Hematopoietic multipotent progenitor cell (in vitro differentiated cells): ENCODE measurements at regions not wholly inside any gene's neighbourhood (a gene's known extent, or its start where the extent isn't known, plus 50 kb on each side); places are given as distances from the start of the nearest gene placed in this dataset.
"Not testable (repeated sequence)": the region's sequence is repeated elsewhere in the genome, so short reads cannot be mapped to it uniquely, and the experiment has no call there.

Experiments
- DNase-seq, 3 donors: peaks; one replicate each; pipeline ENCODE4 v3.0.0-alpha.2; 2011 to 2015; ENCODE audit warnings: low read depth in 2 of 3, low spot score in 2 of 3

GRCh38 chr21:13935396-13936032, 275.2 kb downstream of the LIPI start:
- not testable (repeated sequence) for DNase-seq

DNA sequence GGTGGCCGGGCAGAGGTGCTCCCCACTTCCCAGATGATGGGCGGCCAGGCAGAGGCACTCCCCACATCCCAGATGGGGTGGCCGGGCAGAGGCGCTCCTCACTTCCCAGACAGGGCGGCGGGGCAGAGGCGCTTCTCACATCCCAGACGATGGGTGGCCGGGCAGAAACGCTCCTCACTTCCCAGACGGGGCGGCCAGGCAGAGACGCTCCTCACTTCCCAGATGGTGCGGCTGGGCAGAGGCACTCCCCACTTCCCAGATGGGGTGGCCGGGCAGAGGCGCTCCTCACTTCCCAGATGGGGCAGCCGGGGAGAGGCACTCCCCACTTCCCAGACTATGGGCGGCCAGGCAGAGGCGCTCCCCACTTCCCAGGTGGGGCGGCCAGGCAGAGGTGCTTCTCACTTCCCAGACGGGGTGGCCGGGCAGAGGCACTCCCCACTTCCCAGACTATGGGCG, 275.8 kb downstream of the LIPI start:
- not testable (repeated sequence) for DNase-seq

DNA sequence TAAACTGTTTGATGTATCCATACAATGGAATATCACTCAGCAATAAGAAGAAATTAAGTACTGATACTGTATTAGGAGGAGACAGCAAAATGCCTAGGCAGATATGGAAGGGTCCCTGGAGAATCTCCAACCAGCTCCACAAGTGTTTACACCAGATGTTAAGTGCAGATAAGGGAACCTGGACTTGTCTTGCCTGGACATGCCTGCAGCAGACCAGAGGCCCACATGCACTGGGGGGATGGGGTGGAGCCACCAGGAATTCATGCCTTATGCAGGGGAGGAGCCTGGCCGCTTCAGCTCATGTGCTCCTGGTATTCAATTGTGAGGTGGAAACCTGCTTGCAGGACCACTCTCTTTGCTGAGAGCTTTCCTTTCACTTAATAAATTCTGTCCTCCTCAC, 287.6 kb downstream of the LIPI start:
- not testable (repeated sequence) for DNase-seq

DNA sequence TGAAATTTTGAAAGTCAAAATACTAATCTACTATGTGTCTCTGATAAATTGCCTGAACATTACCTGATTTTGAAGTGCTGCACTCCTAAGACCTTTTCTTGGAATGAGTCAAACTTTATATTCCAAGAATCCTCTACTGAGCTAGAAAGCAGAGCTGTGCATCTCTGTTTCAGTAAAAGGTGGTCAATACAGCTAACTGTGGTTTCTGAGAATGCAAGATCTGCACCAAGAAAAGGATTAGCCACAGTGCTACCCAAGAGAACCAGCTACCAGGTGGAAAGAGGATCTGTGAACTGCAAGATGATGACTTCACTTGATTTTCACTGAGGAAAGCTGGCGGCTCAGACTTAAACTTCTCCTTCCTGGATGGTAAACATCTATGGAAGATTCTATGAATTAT, 289.3 kb downstream of the LIPI start:
- DNase-seq = not testable (repeated sequence)

DNA sequence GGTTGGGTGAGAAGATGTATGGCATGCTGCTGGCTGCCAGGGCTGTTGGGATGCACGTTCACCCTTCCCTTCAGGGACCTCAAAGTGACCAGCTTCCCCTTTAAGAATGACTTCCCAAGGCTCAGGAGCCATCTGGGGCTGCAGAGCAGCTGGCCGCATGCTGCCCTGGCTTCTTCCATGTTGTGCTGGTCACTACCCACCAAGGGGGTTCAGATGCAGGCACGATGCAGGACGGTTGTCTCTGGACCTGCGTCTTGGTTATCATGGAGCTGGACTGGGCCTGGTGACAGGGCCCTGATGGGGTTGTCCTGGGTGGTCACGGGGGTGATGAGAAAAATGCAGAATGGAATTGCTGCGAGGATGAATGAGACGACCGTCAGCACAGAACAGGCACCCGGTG, 297.8 kb downstream of the POTED start:
- not testable (repeated sequence) for DNase-seq

DNA sequence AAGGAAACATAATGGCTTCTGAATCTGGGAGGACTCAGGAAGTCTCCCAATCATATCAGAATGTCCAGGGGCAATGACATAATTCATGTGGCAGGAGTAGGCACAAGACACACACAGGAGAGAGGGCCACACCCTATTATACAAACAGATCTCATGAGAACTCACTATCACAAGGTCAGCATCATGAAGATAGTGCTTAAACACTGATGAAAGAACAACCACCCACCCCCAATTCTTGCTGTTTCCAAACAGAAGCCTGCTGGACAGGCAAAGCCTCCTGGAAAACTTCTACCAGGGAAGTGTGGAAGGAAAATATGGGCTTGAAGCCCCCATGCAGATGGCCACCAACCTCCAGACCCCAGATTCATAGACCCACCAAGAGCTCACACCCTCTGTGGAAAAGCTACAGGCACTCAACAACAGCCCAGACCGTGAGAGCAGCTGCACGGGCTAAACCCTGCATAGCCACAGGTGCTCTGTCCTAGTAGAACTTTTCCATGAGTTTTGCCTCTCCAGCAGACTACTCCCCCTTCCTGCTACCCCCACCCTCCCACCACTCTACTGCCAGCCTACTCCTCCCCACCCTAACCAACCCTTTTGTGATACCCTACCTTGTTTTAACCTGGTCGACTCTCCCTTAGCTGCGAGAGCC, 287.1 kb downstream of the POTED start:
- not testable (repeated sequence) for DNase-seq

- not testable (repeated sequence) for DNase-seq
These were observed 284.0 kb downstream of the POTED start for GRCh38 chr21:13893617-13894016.

DNA sequence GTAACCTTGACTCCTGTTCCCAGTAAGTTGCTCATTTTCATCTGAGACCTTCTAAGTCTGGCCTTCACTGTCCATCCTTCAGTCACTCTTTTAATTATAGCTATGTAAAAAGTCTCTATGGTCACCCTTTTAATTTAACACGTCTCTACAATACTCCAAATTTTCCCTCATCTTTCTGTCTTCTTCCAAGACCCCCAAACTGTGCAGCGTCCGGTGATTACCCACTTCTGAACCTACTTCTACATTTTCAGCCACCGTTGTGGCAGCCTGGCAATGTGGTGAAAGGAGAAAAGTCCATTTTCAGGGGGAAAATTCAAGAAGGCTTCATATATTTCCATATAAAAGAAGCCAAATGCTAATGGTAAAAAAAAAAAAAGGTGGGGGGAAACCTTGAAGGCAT, 283.4 kb downstream of the POTED start:
- DNase-seq = not testable (repeated sequence)

DNA sequence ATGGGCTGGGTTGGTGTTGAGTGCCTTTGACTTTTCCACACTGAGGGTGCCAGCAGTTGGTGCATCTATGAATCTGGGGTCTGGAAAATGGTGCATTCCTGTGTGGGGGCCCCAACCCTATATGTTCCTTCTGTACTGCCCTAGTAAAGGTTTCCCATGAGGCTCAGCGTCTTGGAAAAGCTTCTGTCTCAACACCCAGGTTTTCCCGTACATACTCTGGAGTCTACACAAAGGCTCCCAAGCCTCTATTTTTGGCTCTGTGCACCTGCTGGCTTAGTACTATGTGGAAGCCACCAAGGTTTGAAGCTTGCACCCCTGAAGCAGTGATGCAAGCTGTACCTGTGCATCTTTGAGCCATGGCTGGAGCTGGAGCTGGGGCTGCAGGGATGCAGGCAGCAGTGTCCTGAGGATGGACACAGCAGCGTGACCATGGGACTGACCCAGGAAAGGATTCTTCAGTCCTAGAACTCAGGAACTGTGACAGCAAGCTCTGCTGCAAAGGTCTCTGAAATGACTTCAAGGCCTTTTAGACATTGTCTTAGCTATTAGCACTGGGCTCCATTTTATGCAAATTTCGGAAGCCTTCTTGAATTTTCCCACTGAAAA, 282.7 kb downstream of the POTED start:
- not testable (repeated sequence) for DNase-seq

GRCh38 chr21:13889176-13889575, 279.6 kb downstream of the POTED start:
- DNase-seq = not testable (repeated sequence)

DNA sequence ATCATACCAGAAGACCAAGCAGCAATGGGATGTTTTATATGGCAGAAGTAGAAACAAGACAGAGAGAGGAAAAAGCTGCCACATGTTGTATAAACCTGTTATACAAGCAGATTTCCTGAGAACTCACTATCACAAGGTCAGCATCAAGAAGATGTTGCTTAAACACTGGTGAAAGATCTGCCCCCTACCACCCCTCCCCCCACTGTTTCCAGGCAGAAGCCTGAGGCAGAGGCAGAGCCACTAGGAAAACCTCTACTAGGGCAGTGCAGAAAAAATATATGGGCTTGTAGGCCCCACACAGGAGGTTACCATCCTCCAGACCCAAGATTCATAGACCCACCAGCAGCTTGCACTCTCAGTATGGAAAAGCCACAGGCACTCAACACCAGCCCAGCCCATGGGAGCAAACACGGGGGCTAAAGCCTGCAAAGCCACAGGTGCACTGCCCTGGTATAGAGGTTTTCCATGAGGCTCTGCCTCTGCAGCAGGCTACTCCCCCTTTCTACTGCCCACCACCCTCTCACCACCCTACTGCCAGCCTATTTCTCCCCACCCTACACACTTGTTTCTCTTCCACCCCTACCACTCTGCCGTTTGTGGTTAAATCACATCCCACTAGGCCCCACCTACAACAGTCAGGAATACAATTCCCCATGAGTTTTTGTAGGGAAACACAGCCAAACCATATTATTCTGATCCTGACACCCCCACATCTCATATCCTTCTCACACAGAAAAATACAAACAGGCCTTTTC, 274.2 kb downstream of the POTED start:
- not testable (repeated sequence) for DNase-seq

DNA sequence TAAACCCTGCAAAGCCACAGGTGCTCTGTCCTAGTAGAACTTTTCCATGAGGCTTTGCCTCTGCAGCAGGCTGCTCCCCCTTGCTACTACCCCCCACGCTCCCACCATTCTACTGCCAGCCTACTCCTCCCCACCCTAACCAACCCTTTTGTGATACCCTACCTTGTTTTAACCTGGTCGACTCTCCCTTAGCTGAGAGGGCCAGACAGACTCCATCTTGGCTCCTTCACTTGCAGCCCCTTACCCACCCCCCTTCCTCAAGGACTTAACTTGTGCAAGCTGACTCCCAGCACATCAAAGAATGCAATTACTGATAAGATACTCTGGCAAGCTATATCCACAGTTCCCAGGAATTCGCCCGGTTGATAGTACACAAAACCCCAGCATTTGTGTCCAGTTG, 267.9 kb downstream of the POTED start:
- DNase-seq = not testable (repeated sequence)

- not testable (repeated sequence) for DNase-seq
These were observed 267.4 kb downstream of the POTED start for GRCh38 chr21:13876999-13877398.

GRCh38 chr21:13874001-13874400, 264.4 kb downstream of the POTED start:
- DNase-seq = not testable (repeated sequence)

GRCh38 chr21:13854638-13855037, 245.1 kb downstream of the POTED start:
- no peak for DNase-seq

- not testable (repeated sequence) for DNase-seq
These were observed 241.2 kb downstream of the POTED start for GRCh38 chr21:13850808-13851207.

DNA sequence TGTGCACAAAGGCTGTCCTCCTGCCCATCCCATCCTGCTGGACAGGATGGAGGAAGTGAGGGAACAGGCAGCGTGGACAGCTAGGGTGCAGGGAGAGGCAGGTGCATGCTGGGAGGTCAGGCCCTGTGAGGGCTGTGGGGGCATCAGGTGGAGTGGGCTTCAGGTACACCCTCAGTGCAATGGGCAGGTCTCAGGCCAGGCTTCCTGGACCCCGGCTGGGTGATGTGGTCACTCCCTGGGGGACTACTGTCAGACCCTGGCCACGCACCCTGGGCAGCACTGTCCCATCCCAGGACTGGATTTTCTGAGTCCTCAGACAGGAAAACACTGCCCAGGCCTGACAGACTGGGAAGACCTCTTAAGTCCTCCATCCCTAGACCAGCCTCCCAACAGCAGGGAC, 239.9 kb downstream of the POTED start:
- DNase-seq = not testable (repeated sequence)

DNA sequence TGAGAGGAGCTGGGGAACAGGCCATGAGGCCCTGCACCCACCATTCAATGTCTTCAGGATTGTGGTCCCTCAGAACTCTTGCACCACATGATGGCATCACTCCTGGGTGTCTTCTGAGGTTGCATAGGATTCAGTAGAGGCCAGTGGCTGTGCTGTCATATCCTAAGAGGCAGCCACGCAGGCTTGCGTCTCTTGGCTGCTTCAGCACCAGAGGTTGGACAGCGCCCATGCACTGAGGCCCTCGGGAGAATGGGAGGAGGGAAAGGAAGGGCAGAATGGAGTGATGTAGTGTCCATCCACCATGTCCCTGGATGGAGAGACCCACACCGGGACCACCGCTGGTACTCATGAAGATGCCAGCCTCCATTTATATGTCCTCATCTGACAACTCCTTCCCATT, 237.1 kb downstream of the POTED start:
- not testable (repeated sequence) for DNase-seq

- not testable (repeated sequence) for DNase-seq
These were observed 235.0 kb downstream of the POTED start for GRCh38 chr21:13844574-13844973.

DNA sequence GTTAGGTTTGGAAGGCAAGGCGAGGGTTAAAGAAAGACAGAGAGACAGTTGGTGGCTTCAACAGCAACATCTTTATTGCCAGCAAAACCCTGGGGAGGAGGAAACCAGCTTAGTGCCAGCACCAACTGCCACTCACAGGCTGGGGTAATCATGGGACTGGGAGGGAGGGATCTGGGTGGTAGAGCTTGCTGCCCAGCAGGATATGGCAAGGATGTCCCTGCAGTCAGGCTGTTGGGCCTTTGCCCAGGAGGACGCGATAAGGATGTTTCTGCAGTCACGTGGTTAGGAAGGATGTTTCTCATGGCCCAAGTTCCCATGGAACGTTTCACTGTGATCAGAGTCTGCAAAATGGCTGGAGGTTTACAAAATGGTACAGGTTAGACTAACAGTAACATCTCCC, 233.5 kb downstream of the POTED start:
- DNase-seq = not testable (repeated sequence)

- not testable (repeated sequence) for DNase-seq
These were observed 218.1 kb downstream of the POTED start for GRCh38 chr21:13827666-13828065.
